ENCODE measurements at regions not wholly inside any gene's neighbourhood (a gene's known extent, or its start where the extent isn't known, plus 50 kb on each side); places are given as distances from the start of the nearest gene placed in this dataset.

DNA sequence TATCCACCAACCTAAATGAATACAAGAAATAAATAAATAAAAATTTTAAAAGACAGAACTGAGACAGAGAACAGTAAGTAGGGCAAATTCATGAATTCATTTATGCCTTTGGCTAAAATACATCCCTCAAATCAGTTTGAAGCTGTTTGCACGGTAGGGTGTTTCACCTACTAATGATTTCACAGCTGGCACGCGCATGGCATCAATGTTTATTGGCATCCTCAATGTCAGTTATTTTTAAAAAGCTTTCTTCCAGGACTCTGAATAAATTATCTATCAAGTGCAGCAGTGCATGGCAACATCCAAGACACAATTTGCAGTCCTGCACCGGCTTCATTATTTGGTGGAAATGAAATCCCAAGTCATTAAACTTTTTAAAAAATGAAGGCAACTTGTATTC, 985.2 kb upstream of the ROBO1 start:
- H3K36me3 ChIP-seq (ENCODE audit: control insufficient read depth in 4 of 4, insufficient read depth in 3 of 4, low read depth in 1 of 4, low read length in 3 of 4), result no peaks in the 10 kb centered on the region

DNA sequence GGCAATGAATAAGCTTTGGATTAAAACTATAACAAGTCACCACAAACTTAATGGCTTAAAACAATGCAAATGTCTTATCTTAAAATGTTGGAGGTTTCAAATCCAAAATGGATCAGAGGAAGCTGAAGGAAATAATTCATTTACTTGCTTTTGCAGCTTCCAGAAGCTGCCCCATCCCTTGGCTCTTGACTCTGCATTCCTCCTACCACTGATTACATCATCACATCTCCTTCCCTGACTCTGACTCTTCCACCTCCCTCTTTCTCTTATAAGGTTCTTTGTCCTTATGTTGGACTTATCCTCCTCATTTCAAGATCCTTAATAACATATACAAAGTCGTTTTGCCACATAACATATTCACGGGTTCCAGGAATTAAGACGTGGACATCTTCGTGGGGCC, 982.8 kb upstream of the ROBO1 start:
- no peak for DNase-seq (ENCODE audit: low spot score)
- Histone ChIP-seq H3K27ac (ENCODE audit: low read depth in 1 of 2, low read length in 2 of 2) (no peak overlapping the region), H3K9ac (ENCODE audit: low read depth in 1 of 2, low read length in 2 of 2) (no peak overlapping the region), H3K36me3 (ENCODE audit: control insufficient read depth in 4 of 4, insufficient read depth in 3 of 4, low read depth in 1 of 4, low read length in 3 of 4) (no peaks in the 10 kb centered on the region), H3K27me3 (ENCODE audit: control insufficient read depth in 4 of 4, insufficient read depth in 4 of 4, low read length in 3 of 4) (peaks cover 0 to 6% (median 0%) of the 10 kb centered on the region in 4 donors), H3K4me1 (ENCODE audit: control insufficient read depth in 4 of 4, insufficient read depth in 4 of 4, low read length in 3 of 4) (no peaks in the 10 kb centered on the region), H3K9me3 (ENCODE audit: control insufficient read depth in 4 of 4, low read length in 3 of 4) (no peaks in the 10 kb centered on the region), H3K4me3 (ENCODE audit: low read depth in 1 of 3, low read length in 3 of 3) (no peak overlapping the region)
- WGBS, result 79% methylated on average over 4 of the region's 4 CpGs
- TF ChIP-seq FOXA2 (IDR thresholded peaks at IDR 0.05) (no peak), HNF4G (IDR thresholded peaks at IDR 0.05) (no peak), GABPA (IDR thresholded peaks at IDR 0.05 in 1 of 2, conservative IDR thresholded peaks at IDR 0.05 in 1 of 2) (no peak), RAD21 (IDR thresholded peaks at IDR 0.05) (no peak), RXRA (IDR thresholded peaks at IDR 0.05) (no peak)
- TF ChIP-seq, protein P1, sequence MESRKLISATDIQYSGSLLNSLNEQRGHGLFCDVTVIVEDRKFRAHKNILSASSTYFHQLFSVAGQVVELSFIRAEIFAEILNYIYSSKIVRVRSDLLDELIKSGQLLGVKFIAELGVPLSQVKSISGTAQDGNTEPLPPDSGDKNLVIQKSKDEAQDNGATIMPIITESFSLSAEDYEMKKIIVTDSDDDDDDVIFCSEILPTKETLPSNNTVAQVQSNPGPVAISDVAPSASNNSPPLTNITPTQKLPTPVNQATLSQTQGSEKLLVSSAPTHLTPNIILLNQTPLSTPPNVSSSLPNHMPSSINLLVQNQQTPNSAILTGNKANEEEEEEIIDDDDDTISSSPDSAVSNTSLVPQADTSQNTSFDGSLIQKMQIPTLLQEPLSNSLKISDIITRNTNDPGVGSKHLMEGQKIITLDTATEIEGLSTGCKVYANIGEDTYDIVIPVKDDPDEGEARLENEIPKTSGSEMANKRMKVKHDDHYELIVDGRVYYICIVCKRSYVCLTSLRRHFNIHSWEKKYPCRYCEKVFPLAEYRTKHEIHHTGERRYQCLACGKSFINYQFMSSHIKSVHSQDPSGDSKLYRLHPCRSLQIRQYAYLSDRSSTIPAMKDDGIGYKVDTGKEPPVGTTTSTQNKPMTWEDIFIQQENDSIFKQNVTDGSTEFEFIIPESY (IDR thresholded peaks at IDR 0.05), result no peak
- TF ChIP-seq, protein P2, sequence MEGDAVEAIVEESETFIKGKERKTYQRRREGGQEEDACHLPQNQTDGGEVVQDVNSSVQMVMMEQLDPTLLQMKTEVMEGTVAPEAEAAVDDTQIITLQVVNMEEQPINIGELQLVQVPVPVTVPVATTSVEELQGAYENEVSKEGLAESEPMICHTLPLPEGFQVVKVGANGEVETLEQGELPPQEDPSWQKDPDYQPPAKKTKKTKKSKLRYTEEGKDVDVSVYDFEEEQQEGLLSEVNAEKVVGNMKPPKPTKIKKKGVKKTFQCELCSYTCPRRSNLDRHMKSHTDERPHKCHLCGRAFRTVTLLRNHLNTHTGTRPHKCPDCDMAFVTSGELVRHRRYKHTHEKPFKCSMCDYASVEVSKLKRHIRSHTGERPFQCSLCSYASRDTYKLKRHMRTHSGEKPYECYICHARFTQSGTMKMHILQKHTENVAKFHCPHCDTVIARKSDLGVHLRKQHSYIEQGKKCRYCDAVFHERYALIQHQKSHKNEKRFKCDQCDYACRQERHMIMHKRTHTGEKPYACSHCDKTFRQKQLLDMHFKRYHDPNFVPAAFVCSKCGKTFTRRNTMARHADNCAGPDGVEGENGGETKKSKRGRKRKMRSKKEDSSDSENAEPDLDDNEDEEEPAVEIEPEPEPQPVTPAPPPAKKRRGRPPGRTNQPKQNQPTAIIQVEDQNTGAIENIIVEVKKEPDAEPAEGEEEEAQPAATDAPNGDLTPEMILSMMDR (IDR thresholded peaks at IDR 0.05; ENCODE audit: low read depth, low read length, missing input control), result no peak

More for the DNA sequence above, 985.2 kb upstream of the ROBO1 start:
- Histone ChIP-seq H3K9ac (ENCODE audit: low read depth in 1 of 2, low read length in 2 of 2) (no peak overlapping the region), H3K27ac (ENCODE audit: low read depth in 1 of 2, low read length in 2 of 2) (no peak overlapping the region), H3K4me1 (ENCODE audit: control insufficient read depth in 4 of 4, insufficient read depth in 4 of 4, low read length in 3 of 4) (no peaks in the 10 kb centered on the region), H3K27me3 (ENCODE audit: control insufficient read depth in 4 of 4, insufficient read depth in 4 of 4, low read length in 3 of 4) (peaks cover 0 to 6% (median 0%) of the 10 kb centered on the region in 4 donors), H3K9me3 (ENCODE audit: control insufficient read depth in 4 of 4, low read length in 3 of 4) (no peaks in the 10 kb centered on the region), H3K4me3 (ENCODE audit: low read depth in 1 of 3, low read length in 3 of 3) (no peak overlapping the region)
- DNase-seq (ENCODE audit: low spot score), result no peak
- no peak for TF ChIP-seq JUND (IDR thresholded peaks at IDR 0.05)
- TF ChIP-seq HNF4G (IDR thresholded peaks at IDR 0.05), result no peak
- TF ChIP-seq, protein P3, sequence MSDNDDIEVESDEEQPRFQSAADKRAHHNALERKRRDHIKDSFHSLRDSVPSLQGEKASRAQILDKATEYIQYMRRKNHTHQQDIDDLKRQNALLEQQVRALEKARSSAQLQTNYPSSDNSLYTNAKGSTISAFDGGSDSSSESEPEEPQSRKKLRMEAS (IDR thresholded peaks at IDR 0.05), result no peak
- no peak for TF ChIP-seq FOXA2 (IDR thresholded peaks at IDR 0.05)
- no peak for TF ChIP-seq NR2F2 (IDR thresholded peaks at IDR 0.05)
- TF ChIP-seq, protein P1 (IDR thresholded peaks at IDR 0.05), result no peak
- no peak for TF ChIP-seq EGR1 (IDR thresholded peaks at IDR 0.05; ENCODE audit: low read depth in 2 of 2)
- TF ChIP-seq YY1 (IDR thresholded peaks at IDR 0.05), result no peak
- TF ChIP-seq, protein P2 (IDR thresholded peaks at IDR 0.05; ENCODE audit: low read depth, low read length, missing input control), result no peak
- TF ChIP-seq HNF4A (conservative IDR thresholded peaks at IDR 0.05), result no peak
- no peak for TF ChIP-seq FOXA1 (IDR thresholded peaks at IDR 0.05)
- no peak for TF ChIP-seq RXRA (IDR thresholded peaks at IDR 0.05)
- no peak for TF ChIP-seq SP1 (IDR thresholded peaks at IDR 0.05)
- no peak for TF ChIP-seq TAF1 (conservative IDR thresholded peaks at IDR 0.05)
- TF ChIP-seq RAD21 (IDR thresholded peaks at IDR 0.05), result no peak
- TF ChIP-seq, protein P4, sequence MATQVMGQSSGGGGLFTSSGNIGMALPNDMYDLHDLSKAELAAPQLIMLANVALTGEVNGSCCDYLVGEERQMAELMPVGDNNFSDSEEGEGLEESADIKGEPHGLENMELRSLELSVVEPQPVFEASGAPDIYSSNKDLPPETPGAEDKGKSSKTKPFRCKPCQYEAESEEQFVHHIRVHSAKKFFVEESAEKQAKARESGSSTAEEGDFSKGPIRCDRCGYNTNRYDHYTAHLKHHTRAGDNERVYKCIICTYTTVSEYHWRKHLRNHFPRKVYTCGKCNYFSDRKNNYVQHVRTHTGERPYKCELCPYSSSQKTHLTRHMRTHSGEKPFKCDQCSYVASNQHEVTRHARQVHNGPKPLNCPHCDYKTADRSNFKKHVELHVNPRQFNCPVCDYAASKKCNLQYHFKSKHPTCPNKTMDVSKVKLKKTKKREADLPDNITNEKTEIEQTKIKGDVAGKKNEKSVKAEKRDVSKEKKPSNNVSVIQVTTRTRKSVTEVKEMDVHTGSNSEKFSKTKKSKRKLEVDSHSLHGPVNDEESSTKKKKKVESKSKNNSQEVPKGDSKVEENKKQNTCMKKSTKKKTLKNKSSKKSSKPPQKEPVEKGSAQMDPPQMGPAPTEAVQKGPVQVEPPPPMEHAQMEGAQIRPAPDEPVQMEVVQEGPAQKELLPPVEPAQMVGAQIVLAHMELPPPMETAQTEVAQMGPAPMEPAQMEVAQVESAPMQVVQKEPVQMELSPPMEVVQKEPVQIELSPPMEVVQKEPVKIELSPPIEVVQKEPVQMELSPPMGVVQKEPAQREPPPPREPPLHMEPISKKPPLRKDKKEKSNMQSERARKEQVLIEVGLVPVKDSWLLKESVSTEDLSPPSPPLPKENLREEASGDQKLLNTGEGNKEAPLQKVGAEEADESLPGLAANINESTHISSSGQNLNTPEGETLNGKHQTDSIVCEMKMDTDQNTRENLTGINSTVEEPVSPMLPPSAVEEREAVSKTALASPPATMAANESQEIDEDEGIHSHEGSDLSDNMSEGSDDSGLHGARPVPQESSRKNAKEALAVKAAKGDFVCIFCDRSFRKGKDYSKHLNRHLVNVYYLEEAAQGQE (IDR thresholded peaks at IDR 0.05), result no peak
- TF ChIP-seq, protein P5, sequence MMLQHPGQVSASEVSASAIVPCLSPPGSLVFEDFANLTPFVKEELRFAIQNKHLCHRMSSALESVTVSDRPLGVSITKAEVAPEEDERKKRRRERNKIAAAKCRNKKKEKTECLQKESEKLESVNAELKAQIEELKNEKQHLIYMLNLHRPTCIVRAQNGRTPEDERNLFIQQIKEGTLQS (IDR thresholded peaks at IDR 0.05), result no peak
- WGBS, result 69% methylated on average over 4 of the region's 4 CpGs
